ENCODE measurements at regions not wholly inside any gene's neighbourhood (a gene's known extent, or its start where the extent isn't known, plus 50 kb on each side); places are given as distances from the start of the nearest gene placed in this dataset.
"Not testable (repeated sequence)": the region's sequence is repeated elsewhere in the genome, so short reads cannot be mapped to it uniquely, and the experiment has no call there.

GRCh38 chr17:37859451-37859850 lies 64.8 kb upstream of the TBC1D3K start:
- Mint-ChIP-seq H3K27ac (no peak overlapping the region), H3K4me3 (no peak overlapping the region), H3K36me3 (no peaks in the 10 kb centered on the region), H3K4me1 (no peaks in the 10 kb centered on the region), H3K9me3 (peaks cover 7% of the 10 kb centered on the region)
- ATAC-seq (no peak), DNase-seq (ENCODE audit: low spot score in 2 of 2) (no peak)

- not testable (repeated sequence) for H3K4me3 Mint-ChIP-seq; H3K27ac Mint-ChIP-seq; H3K36me3 Mint-ChIP-seq; ATAC-seq; DNase-seq (ENCODE audit: low spot score in 2 of 2); H3K9me3 Mint-ChIP-seq; H3K4me1 Mint-ChIP-seq
These were observed 65.8 kb upstream of the TBC1D3K start for GRCh38 chr17:37858391-37858790.

- DNase-seq (ENCODE audit: low spot score in 2 of 2): no peak
- H3K27ac Mint-ChIP-seq: no peak overlapping the region
- H3K36me3 Mint-ChIP-seq: no peaks in the 10 kb centered on the region
- no peak overlapping the region for H3K4me3 Mint-ChIP-seq
- peaks cover 7% of the 10 kb centered on the region for H3K9me3 Mint-ChIP-seq
- H3K4me1 Mint-ChIP-seq: no peaks in the 10 kb centered on the region
- ATAC-seq: no peak
These were observed 68.0 kb upstream of the TBC1D3K start for GRCh38 chr17:37856245-37856644.

GRCh38 chr17:37849617-37849972 lies 74.6 kb upstream of the TBC1D3K start:
- no peak for ATAC-seq
- DNase-seq (ENCODE audit: low spot score in 2 of 2): no peak
- Mint-ChIP-seq H3K4me1 (peaks cover 26% of the 10 kb centered on the region), H3K4me3 (peak overlapping the region; percentile 4), H3K27ac (peak overlapping the region; percentile 70), H3K9me3 (no peaks in the 10 kb centered on the region), H3K36me3 (no peaks in the 10 kb centered on the region)

GRCh38 chr17:37848690-37849616 lies 75.3 kb upstream of the TBC1D3K start:
- no peaks in the 10 kb centered on the region for H3K9me3 Mint-ChIP-seq
- DNase-seq (ENCODE audit: low spot score in 2 of 2) (peak in 1 of 2 donors; percentile 66), ATAC-seq (peak; percentile 94)
- peak overlapping the region; percentile 4 for H3K4me3 Mint-ChIP-seq
- peak overlapping the region; percentile 70 for H3K27ac Mint-ChIP-seq
- H3K4me1 Mint-ChIP-seq: peaks cover 26% of the 10 kb centered on the region
- no peaks in the 10 kb centered on the region for H3K36me3 Mint-ChIP-seq

GRCh38 chr17:37847811-37848331 lies 76.3 kb upstream of the TBC1D3K start:
- peak; percentile 51 for ATAC-seq
- no peak for DNase-seq (ENCODE audit: low spot score in 2 of 2)
- Mint-ChIP-seq H3K4me1 (peaks cover 26% of the 10 kb centered on the region), H3K4me3 (no peak overlapping the region), H3K36me3 (no peaks in the 10 kb centered on the region), H3K9me3 (no peaks in the 10 kb centered on the region), H3K27ac (peak overlapping the region; percentile 13)

- Mint-ChIP-seq H3K9me3 (no peaks in the 10 kb centered on the region), H3K4me3 (no peak overlapping the region), H3K4me1 (peaks cover 26% of the 10 kb centered on the region), H3K27ac (peak overlapping the region; percentile 13), H3K36me3 (no peaks in the 10 kb centered on the region)
- no peak for ATAC-seq
- no peak for DNase-seq (ENCODE audit: low spot score in 2 of 2)
These were observed 77.1 kb upstream of the TBC1D3K start for GRCh38 chr17:37847102-37847501.

GRCh38 chr17:37844977-37845293 lies 79.3 kb upstream of the TBC1D3K start:
- H3K36me3 Mint-ChIP-seq: no peaks in the 10 kb centered on the region

GRCh38 chr17:37844158-37844976 lies 79.8 kb upstream of the TBC1D3K start:
- Mint-ChIP-seq H3K4me3 (no peak overlapping the region), H3K27ac (no peak overlapping the region)

More at GRCh38 chr17:37844977-37845293, 79.3 kb upstream of the TBC1D3K start:
- ATAC-seq: no peak
- Mint-ChIP-seq H3K4me3 (no peak overlapping the region), H3K9me3 (no peaks in the 10 kb centered on the region), H3K4me1 (peaks cover 26% of the 10 kb centered on the region), H3K27ac (no peak overlapping the region)
- no peak for DNase-seq (ENCODE audit: low spot score in 2 of 2)

GRCh38 chr17:37842401-37842800 lies 81.8 kb upstream of the TBC1D3K start:
- H3K27ac Mint-ChIP-seq: no peak overlapping the region
- DNase-seq (ENCODE audit: low spot score in 2 of 2): no peak

More at GRCh38 chr17:37844158-37844976, 79.8 kb upstream of the TBC1D3K start:
- DNase-seq (ENCODE audit: low spot score in 2 of 2): peak; percentile 34 to 76
- H3K4me1 Mint-ChIP-seq: peaks cover 24% of the 10 kb centered on the region
- no peaks in the 10 kb centered on the region for H3K36me3 Mint-ChIP-seq
- no peaks in the 10 kb centered on the region for H3K9me3 Mint-ChIP-seq
- peak; percentile 68 for ATAC-seq

GRCh38 chr17:37841232-37841631 lies 83.0 kb upstream of the TBC1D3K start:
- no peaks in the 10 kb centered on the region for H3K36me3 Mint-ChIP-seq
- H3K9me3 Mint-ChIP-seq: no peaks in the 10 kb centered on the region
- H3K4me1 Mint-ChIP-seq: peaks cover 5% of the 10 kb centered on the region
- no peak overlapping the region for H3K4me3 Mint-ChIP-seq
- H3K27ac Mint-ChIP-seq: no peak overlapping the region
- ATAC-seq: no peak
- no peak for DNase-seq (ENCODE audit: low spot score in 2 of 2)

More at GRCh38 chr17:37842401-37842800, 81.8 kb upstream of the TBC1D3K start:
- no peak overlapping the region for H3K4me3 Mint-ChIP-seq
- H3K4me1 Mint-ChIP-seq: peaks cover 12% of the 10 kb centered on the region
- ATAC-seq: no peak
- H3K9me3 Mint-ChIP-seq: no peaks in the 10 kb centered on the region
- no peaks in the 10 kb centered on the region for H3K36me3 Mint-ChIP-seq

GRCh38 chr17:37840576-37840975 lies 83.6 kb upstream of the TBC1D3K start:
- DNase-seq (ENCODE audit: low spot score in 2 of 2) (no peak), ATAC-seq (no peak)
- Mint-ChIP-seq H3K27ac (no peak overlapping the region), H3K4me1 (peaks cover 5% of the 10 kb centered on the region), H3K9me3 (no peaks in the 10 kb centered on the region), H3K4me3 (no peak overlapping the region), H3K36me3 (no peaks in the 10 kb centered on the region)

- DNase-seq (ENCODE audit: low spot score in 2 of 2): no peak
- Mint-ChIP-seq H3K36me3 (no peaks in the 10 kb centered on the region), H3K4me1 (peaks cover 8% of the 10 kb centered on the region), H3K9me3 (no peaks in the 10 kb centered on the region), H3K4me3 (no peak overlapping the region), H3K27ac (no peak overlapping the region)
- ATAC-seq: no peak
These were observed 84.8 kb upstream of the TBC1D3K start for GRCh38 chr17:37839196-37839978.

- Mint-ChIP-seq H3K4me3 (no peak overlapping the region), H3K9me3 (no peaks in the 10 kb centered on the region), H3K4me1 (peaks cover 19% of the 10 kb centered on the region), H3K36me3 (no peaks in the 10 kb centered on the region), H3K27ac (no peak overlapping the region)
- DNase-seq (ENCODE audit: low spot score in 2 of 2) (no peak), ATAC-seq (no peak)
These were observed 85.9 kb upstream of the TBC1D3K start for GRCh38 chr17:37838276-37838675.

- DNase-seq (ENCODE audit: low spot score in 2 of 2) (no peak), ATAC-seq (no peak)
- Mint-ChIP-seq H3K27ac (no peak overlapping the region), H3K9me3 (no peaks in the 10 kb centered on the region), H3K4me1 (peaks cover 31% of the 10 kb centered on the region), H3K36me3 (no peaks in the 10 kb centered on the region), H3K4me3 (no peak overlapping the region)
These were observed 87.6 kb upstream of the TBC1D3K start for GRCh38 chr17:37836593-37836992.

Measured in stimulated activated effector memory CD8-positive, alpha-beta T cell treated with anti-CD3 and anti-CD28 coated beads, Interleukin-12 subunit alpha, Interleukin-12 subunit beta, amount 100 ng/mL, for 72 hours (primary cell).